ENCODE measurements at regions not wholly inside any gene's neighbourhood (a gene's known extent, or its start where the extent isn't known, plus 50 kb on each side); places are given as distances from the start of the nearest gene placed in this dataset.

DNA sequence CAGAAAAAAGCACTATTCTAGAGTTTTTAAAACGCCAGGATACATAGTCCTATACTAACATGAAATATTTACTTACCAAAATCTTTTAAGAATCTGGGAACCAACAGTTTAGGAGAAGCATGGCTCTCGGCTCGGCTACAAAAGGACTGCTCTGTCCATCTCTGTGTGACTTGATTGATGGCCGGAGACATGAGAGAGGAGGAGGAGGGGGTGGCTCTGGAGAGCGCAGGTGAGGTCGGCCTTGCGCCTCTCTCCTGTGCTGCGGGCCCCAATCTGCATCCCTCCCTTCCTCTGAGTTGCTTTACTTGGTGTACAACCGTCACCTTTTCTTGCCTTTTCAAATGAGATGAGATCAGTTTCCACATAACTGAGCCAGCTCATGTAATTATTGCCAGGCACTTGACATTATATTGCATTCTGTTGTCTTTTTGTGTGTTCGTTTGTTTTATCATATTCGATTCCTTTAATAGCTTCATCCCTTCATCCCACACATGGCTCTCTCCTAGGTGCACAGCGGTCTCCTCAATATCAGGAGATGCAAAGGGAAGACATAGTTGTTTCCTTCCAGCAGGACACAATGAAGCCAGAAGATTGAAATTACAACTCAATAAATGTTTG is 87.8 kb upstream of the KLF6 start:
- no peak for TF ChIP-seq POLR2AphosphoS5 (IDR thresholded peaks at IDR 0.05; ENCODE audit: low read depth, low read length)
- TF ChIP-seq POLR2A (IDR thresholded peaks at IDR 0.05; ENCODE audit: low read depth, low read length) = no peak
- no peak for TF ChIP-seq SPI1 (IDR thresholded peaks at IDR 0.05; ENCODE audit: low read depth, low read length)
- TF ChIP-seq TAF1 (IDR thresholded peaks at IDR 0.05; ENCODE audit: low read depth, low read length) = no peak
- no peak for TF ChIP-seq POU2F2 (IDR thresholded peaks at IDR 0.05; ENCODE audit: low read depth, low read length)
